ENCODE measurements at regions not wholly inside any gene's neighbourhood (a gene's known extent, or its start where the extent isn't known, plus 50 kb on each side); places are given as distances from the start of the nearest gene placed in this dataset.

- no peak overlapping the region for H3K4me3 ChIP-seq (ENCODE audit: control insufficient read depth, low read depth, low read length)
- no peak for DNase-seq (ENCODE audit: low read depth)
- TF ChIP-seq, protein P1, sequence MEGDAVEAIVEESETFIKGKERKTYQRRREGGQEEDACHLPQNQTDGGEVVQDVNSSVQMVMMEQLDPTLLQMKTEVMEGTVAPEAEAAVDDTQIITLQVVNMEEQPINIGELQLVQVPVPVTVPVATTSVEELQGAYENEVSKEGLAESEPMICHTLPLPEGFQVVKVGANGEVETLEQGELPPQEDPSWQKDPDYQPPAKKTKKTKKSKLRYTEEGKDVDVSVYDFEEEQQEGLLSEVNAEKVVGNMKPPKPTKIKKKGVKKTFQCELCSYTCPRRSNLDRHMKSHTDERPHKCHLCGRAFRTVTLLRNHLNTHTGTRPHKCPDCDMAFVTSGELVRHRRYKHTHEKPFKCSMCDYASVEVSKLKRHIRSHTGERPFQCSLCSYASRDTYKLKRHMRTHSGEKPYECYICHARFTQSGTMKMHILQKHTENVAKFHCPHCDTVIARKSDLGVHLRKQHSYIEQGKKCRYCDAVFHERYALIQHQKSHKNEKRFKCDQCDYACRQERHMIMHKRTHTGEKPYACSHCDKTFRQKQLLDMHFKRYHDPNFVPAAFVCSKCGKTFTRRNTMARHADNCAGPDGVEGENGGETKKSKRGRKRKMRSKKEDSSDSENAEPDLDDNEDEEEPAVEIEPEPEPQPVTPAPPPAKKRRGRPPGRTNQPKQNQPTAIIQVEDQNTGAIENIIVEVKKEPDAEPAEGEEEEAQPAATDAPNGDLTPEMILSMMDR (IDR thresholded peaks at IDR 0.05; ENCODE audit: control insufficient read depth, insufficient read depth, low read depth, low read length, missing control alignments): no peak
Observed at GRCh38 chr2:147223553-147224060, 621.2 kb upstream of the ACVR2A start.

DNA sequence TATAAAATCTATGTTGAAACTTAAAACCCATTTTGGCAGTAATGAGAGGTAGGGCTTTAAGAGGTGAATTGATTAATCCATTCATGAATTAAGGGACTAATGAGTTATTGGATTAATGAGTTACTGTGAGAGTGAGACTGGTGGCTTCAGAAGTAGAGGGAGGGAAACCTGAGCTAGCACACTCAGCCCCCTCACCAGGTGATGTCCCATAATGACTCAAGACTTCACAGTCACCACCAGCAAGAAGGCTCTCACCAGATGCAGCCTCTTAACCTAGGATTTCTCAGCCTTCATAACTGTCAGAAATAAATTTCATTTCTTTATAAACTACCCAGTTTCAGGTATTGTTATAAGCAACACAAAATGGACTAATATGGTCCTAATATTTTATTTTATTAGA is 621.7 kb upstream of the ACVR2A start:
- H3K4me3 ChIP-seq (ENCODE audit: control insufficient read depth, low read depth, low read length): no peak overlapping the region
- DNase-seq (ENCODE audit: low read depth): no peak
- TF ChIP-seq, protein P1 (IDR thresholded peaks at IDR 0.05; ENCODE audit: control insufficient read depth, insufficient read depth, low read depth, low read length, missing control alignments): no peak

GRCh38 chr2:147222506-147222905 is 622.3 kb upstream of the ACVR2A start:
- H3K4me3 ChIP-seq (ENCODE audit: control insufficient read depth, low read depth, low read length): no peak overlapping the region
- TF ChIP-seq, protein P1 (IDR thresholded peaks at IDR 0.05; ENCODE audit: control insufficient read depth, insufficient read depth, low read depth, low read length, missing control alignments): no peak
- DNase-seq (ENCODE audit: low read depth): no peak

DNA sequence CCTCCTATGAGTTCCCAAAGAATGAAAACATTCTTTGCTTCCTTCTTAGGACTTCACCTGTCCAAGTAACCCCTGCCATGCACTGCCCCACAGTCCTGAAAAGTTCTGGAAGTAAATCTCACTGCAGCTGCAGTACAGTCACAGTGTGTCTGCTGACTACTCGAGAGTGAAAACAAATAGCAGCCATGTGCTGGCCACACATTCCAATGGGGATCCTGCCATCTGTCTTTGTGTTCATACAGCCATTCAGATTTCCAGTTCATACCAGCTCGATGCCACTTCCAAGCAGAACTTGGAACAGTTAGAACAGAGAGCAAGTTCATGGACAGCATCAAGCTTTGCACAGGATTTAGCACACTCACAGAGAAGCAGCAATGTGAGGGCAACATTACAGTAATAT is 629.9 kb upstream of the ACVR2A start:
- H3K4me3 ChIP-seq (ENCODE audit: control insufficient read depth, low read depth, low read length): no peak overlapping the region
- no peak for DNase-seq (ENCODE audit: low read depth)
- TF ChIP-seq, protein P1 (IDR thresholded peaks at IDR 0.05; ENCODE audit: control insufficient read depth, insufficient read depth, low read depth, low read length, missing control alignments): no peak

GRCh38 chr2:147211484-147211883 is 633.3 kb upstream of the ACVR2A start:
- no peak overlapping the region for H3K4me3 ChIP-seq (ENCODE audit: control insufficient read depth, low read depth, low read length)
- DNase-seq (ENCODE audit: low read depth): no peak
- TF ChIP-seq, protein P1 (IDR thresholded peaks at IDR 0.05; ENCODE audit: control insufficient read depth, insufficient read depth, low read depth, low read length, missing control alignments): no peak

GRCh38 chr2:147204102-147204501 is 640.7 kb upstream of the ACVR2A start:
- TF ChIP-seq, protein P1 (IDR thresholded peaks at IDR 0.05; ENCODE audit: control insufficient read depth, insufficient read depth, low read depth, low read length, missing control alignments): no peak
- H3K4me3 ChIP-seq (ENCODE audit: control insufficient read depth, low read depth, low read length): no peak overlapping the region
- DNase-seq (ENCODE audit: low read depth): no peak
